SK-N-SH (cell line): ENCODE measurements at regions not wholly inside any gene's neighbourhood (a gene's known extent, or its start where the extent isn't known, plus 50 kb on each side); places are given as distances from the start of the nearest gene placed in this dataset.

ENCODE experiments used
- CTCF ChIA-PET: fragments of 300-600, 350-600 bp; formaldehyde crosslinking; extraction: SDS; loops from one replicate; lab custom pipeline; 2021; lab: Yijun Ruan, JAX
- POLR2A ChIA-PET: fragments of 350-600 bp; sonication (Branson Sonifier 250); formaldehyde crosslinking; extraction: SDS; loops from one replicate; lab custom pipeline; 2020; ENCODE audit warnings: antibody characterized with exemption, inconsistent platforms; lab: Yijun Ruan, JAX
- DNase-seq: peaks from one replicate; pipeline ENCODE4 v3.0.0; 2012
- H2AFZ ChIP-seq: fragments of 200-600 bp; sonication (generic); 2 replicates; pipeline ENCODE4 v1.8.1; 2016; ENCODE audit warnings: antibody characterized with exemption, mild to moderate bottlenecking, low read depth
- H3F3A ChIP-seq: fragments of 200-600 bp; sonication (generic); replicated peaks from 2 replicates; pipeline ENCODE3; 2016; ENCODE audit warnings: antibody characterized with exemption, mild to moderate bottlenecking; ENCODE audit not compliant: insufficient read depth
- H3K27ac ChIP-seq, 2 experiments: fragments of 200-500 bp in 1 of 2; fragments of 200-600 bp in 1 of 2; sonication (Bioruptor generic) in 1 of 2; sonication (generic), shearing (Covaris generic) in 1 of 2; 2 replicates each; pipeline versions ENCODE4 v1.5.1 to v1.6.1; 2014 to 2016; ENCODE audit warnings: low read depth in 2 of 2, inconsistent platforms in 1 of 2, low read length in 1 of 2, mild to moderate bottlenecking in 1 of 2, mixed read lengths in 1 of 2
- H3K27me3 ChIP-seq: fragments of 200-600 bp; sonication (generic), shearing (Covaris generic); 2 replicates; pipeline ENCODE4 v1.6.1; 2016; ENCODE audit warnings: mixed run types; ENCODE audit not compliant: insufficient read depth
- H3K36me3 ChIP-seq, 2 experiments: fragments of 200-500 bp in 1 of 2; fragments of 200-600 bp in 1 of 2; sonication (Bioruptor generic) in 1 of 2; sonication (generic) in 1 of 2; replicated peaks in 1 of 2; 2 replicates each; pipeline versions ENCODE3 to v1.5.1; 2014 to 2016; ENCODE audit warnings: low read length in 1 of 2, mild to moderate bottlenecking in 1 of 2; ENCODE audit not compliant: insufficient read depth in 2 of 2, control insufficient read depth in 1 of 2
- H3K4me1 ChIP-seq, 2 experiments: fragments of 200-500 bp in 1 of 2; fragments of 200-600 bp in 1 of 2; sonication (Bioruptor generic) in 1 of 2; sonication (generic), shearing (Covaris generic) in 1 of 2; 2 replicates each; pipeline versions ENCODE4 v1.5.1 to v1.6.1; 2014 to 2016; ENCODE audit warnings: low read depth in 1 of 2, low read length in 1 of 2, mixed run types in 1 of 2; ENCODE audit not compliant: insufficient read depth in 2 of 2, control insufficient read depth in 1 of 2
- H3K4me2 ChIP-seq: fragments of 200-600 bp; sonication (generic), shearing (Covaris generic); 2 replicates; pipeline ENCODE4 v1.6.1; 2017; ENCODE audit warnings: mixed run types
- H3K4me3 ChIP-seq, 2 experiments: fragments of 200-500 bp in 1 of 2; fragments of 200-600 bp in 1 of 2; sonication (Bioruptor generic) in 1 of 2; sonication (generic), shearing (Covaris generic) in 1 of 2; 2 replicates each; pipeline versions ENCODE4 v1.5.1 to v1.8.1; 2014 to 2016; ENCODE audit warnings: low read depth in 2 of 2, inconsistent platforms in 1 of 2, low read length in 1 of 2, mild to moderate bottlenecking in 1 of 2, mixed read lengths in 1 of 2, moderate library complexity in 1 of 2
- H3K79me2 ChIP-seq: fragments of 200-600 bp; sonication (generic); 2 replicates; pipeline ENCODE4 v1.8.1; 2017; ENCODE audit warnings: mild to moderate bottlenecking; ENCODE audit not compliant: insufficient read depth
- H3K9ac ChIP-seq: fragments of 200-600 bp; sonication (generic); 2 replicates; pipeline ENCODE4 v1.6.1; 2017; ENCODE audit warnings: mixed run types
- H3K9me2 ChIP-seq: fragments of 200-600 bp; sonication (generic); 2 replicates; pipeline ENCODE4 v1.6.1; 2017; ENCODE audit warnings: mixed run types
- H3K9me3 ChIP-seq: fragments of 200-600 bp; sonication (generic); 2 replicates; pipeline ENCODE4 v1.6.1; 2017; ENCODE audit warnings: mixed run types, mild to moderate bottlenecking, moderate library complexity
- H4K20me1 ChIP-seq: fragments of 200-600 bp; sonication (generic); 2 replicates; pipeline ENCODE4 v1.6.1; 2017; ENCODE audit warnings: mild to moderate bottlenecking, mixed run types; ENCODE audit not compliant: insufficient read depth
- CHD2 ChIP-seq: fragments of 150-350 bp; IDR thresholded peaks from 2 replicates; pipeline ENCODE4 v1.6.1; 2018; ENCODE audit warnings: low read length; ENCODE audit not compliant: partially characterized antibody
- ELF1 ChIP-seq: IDR thresholded peaks from 2 replicates; pipeline ENCODE4 v1.4.0; 2012
- EP300 ChIP-seq, 2 experiments: IDR thresholded peaks; 2 replicates each; pipeline versions ENCODE4 v1.4.0 to v1.6.1; 2012; ENCODE audit warnings: borderline replicate concordance in 1 of 2, low read depth in 1 of 2, low read length in 1 of 2
- EZH2phosphoT487 ChIP-seq: fragments of 200-600 bp; sonication (generic); IDR thresholded peaks from 2 replicates; pipeline ENCODE4 v1.6.1; 2017; ENCODE audit warnings: low read depth, mixed run types, mild to moderate bottlenecking, antibody characterized with exemption, moderate library complexity, borderline replicate concordance
- FOXJ3 ChIP-seq: sonication (generic); formaldehyde crosslinking; IDR thresholded peaks from 2 replicates; pipeline ENCODE4 v1.5.1; 2020; ENCODE audit warnings: mild to moderate bottlenecking, missing genetic modification reagents
- FOXM1 ChIP-seq: IDR thresholded peaks from 2 replicates; pipeline ENCODE4 v1.4.0; 2012; ENCODE audit warnings: low read depth, mild to moderate bottlenecking
- GABPA ChIP-seq: IDR thresholded peaks from 2 replicates; pipeline ENCODE4 v1.4.0; 2012; ENCODE audit warnings: low read depth, mild to moderate bottlenecking
- JUND ChIP-seq: IDR thresholded peaks from 2 replicates; pipeline ENCODE4 v1.4.0; 2012
- MEF2A ChIP-seq: IDR thresholded peaks from 2 replicates; pipeline ENCODE4 v1.4.0; 2012; ENCODE audit warnings: low read depth, borderline replicate concordance
- MXI1 ChIP-seq: IDR thresholded peaks from 2 replicates; pipeline ENCODE4 v1.6.1; 2012; ENCODE audit warnings: mild to moderate bottlenecking, low read depth, low read length, improper control_type of control experiment
- NRF1 ChIP-seq: IDR thresholded peaks from 2 replicates; pipeline ENCODE4 v1.6.1; 2012; ENCODE audit warnings: low read depth, mild to moderate bottlenecking, low read length
- RAD21 ChIP-seq: IDR thresholded peaks from 2 replicates; pipeline ENCODE4 v1.6.1; 2012; ENCODE audit warnings: mild to moderate bottlenecking, low read length
- SIN3A ChIP-seq: IDR thresholded peaks from 2 replicates; pipeline ENCODE4 v1.6.1; 2012; ENCODE audit warnings: low read depth, mild to moderate bottlenecking, low read length, moderate library complexity, borderline replicate concordance
- TCF12 ChIP-seq: IDR thresholded peaks from 2 replicates; pipeline ENCODE4 v1.4.0; 2012
- WGBS: methylation state at CpG from one replicate; pipeline ENCODE4 v1.1.6; 2017; ENCODE audit warnings: low lambda C conversion rate; 5-methylcytosine and 5-hydroxymethylcytosine counted together
- TF ChIP-seq, protein P1 (sequence below): IDR thresholded peaks from 2 replicates; pipeline ENCODE4 v1.6.1; 2012; ENCODE audit warnings: mild to moderate bottlenecking, low read depth, low read length, moderate library complexity
- TF ChIP-seq, protein P2 (sequence below): fragments of 150-350 bp; IDR thresholded peaks from 2 replicates; pipeline ENCODE4 v1.6.1; 2016; ENCODE audit warnings: mild to moderate bottlenecking, low read depth, low read length
- TF ChIP-seq, protein P3 (sequence below): IDR thresholded peaks from 2 replicates; pipeline ENCODE4 v1.4.0; 2012; ENCODE audit warnings: low read depth, borderline replicate concordance

DNA sequence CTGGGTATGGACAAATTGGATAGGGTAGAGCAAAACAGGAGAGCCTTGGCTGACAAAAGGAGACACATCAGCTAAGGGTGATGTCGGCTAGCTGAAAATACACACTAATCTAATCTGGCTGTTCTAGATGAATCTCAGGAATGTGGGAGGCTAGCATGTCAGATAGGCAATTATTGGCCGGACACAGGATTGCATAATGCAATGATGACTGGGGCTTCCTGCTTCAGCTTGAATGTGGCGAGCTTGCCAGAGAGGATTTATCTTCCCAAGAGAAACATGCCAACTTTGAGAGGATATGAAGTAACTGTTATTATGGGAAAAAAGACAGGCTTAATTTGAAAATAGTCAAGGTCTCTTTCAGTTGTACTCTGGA is 102.4 kb downstream of the TRIB2 start (continued):
- TF ChIP-seq, protein P1, sequence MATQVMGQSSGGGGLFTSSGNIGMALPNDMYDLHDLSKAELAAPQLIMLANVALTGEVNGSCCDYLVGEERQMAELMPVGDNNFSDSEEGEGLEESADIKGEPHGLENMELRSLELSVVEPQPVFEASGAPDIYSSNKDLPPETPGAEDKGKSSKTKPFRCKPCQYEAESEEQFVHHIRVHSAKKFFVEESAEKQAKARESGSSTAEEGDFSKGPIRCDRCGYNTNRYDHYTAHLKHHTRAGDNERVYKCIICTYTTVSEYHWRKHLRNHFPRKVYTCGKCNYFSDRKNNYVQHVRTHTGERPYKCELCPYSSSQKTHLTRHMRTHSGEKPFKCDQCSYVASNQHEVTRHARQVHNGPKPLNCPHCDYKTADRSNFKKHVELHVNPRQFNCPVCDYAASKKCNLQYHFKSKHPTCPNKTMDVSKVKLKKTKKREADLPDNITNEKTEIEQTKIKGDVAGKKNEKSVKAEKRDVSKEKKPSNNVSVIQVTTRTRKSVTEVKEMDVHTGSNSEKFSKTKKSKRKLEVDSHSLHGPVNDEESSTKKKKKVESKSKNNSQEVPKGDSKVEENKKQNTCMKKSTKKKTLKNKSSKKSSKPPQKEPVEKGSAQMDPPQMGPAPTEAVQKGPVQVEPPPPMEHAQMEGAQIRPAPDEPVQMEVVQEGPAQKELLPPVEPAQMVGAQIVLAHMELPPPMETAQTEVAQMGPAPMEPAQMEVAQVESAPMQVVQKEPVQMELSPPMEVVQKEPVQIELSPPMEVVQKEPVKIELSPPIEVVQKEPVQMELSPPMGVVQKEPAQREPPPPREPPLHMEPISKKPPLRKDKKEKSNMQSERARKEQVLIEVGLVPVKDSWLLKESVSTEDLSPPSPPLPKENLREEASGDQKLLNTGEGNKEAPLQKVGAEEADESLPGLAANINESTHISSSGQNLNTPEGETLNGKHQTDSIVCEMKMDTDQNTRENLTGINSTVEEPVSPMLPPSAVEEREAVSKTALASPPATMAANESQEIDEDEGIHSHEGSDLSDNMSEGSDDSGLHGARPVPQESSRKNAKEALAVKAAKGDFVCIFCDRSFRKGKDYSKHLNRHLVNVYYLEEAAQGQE = peak; percentile 56; the same call in 1 of the 2 replicates
- no peak; the same call in 1 of the 2 replicates for TF ChIP-seq RAD21
- TF ChIP-seq MXI1 = no peak
- TF ChIP-seq TCF12 = peak; percentile 94
- peak; percentile 78; the same call in 1 of the 2 replicates for TF ChIP-seq MEF2A
- no peak for TF ChIP-seq EZH2phosphoT487
- TF ChIP-seq GABPA = no peak
- TF ChIP-seq FOXJ3 (CRISPR knock-in tag) = no peak
- no peak for TF ChIP-seq NRF1
- TF ChIP-seq SIN3A = peak; percentile 72; the same call in 1 of the 2 replicates
- TF ChIP-seq JUND = peak; percentile 87
- TF ChIP-seq, protein P2, sequence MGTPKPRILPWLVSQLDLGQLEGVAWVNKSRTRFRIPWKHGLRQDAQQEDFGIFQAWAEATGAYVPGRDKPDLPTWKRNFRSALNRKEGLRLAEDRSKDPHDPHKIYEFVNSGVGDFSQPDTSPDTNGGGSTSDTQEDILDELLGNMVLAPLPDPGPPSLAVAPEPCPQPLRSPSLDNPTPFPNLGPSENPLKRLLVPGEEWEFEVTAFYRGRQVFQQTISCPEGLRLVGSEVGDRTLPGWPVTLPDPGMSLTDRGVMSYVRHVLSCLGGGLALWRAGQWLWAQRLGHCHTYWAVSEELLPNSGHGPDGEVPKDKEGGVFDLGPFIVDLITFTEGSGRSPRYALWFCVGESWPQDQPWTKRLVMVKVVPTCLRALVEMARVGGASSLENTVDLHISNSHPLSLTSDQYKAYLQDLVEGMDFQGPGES = no peak
- TF ChIP-seq FOXM1 = peak; percentile 92

DNA sequence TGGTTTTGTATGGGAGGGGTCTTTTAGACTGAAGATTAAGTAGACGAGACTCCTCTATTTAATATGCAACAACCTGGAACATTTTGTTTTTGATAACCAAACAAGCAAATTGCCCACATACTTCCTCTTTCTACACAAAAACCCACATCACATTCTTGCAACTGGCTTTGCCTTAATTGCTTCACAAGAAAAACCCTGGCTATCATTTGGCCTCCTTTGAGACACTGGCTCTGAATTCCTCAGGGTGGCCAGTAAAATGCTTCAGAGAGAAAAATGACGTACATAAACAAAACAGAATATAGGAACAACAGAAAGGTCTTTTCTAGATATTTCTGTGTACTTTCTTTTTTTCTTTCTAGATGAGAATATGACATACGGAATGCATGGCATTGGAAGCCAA is 103.0 kb downstream of the TRIB2 start:
- no peaks in the 10 kb centered on the region for H3K9me3 ChIP-seq
- peak overlapping the region; percentile 51; the same call in 1 of the 2 replicates for H3K4me2 ChIP-seq
- H3K36me3 ChIP-seq = no peaks in the 10 kb centered on the region
- peaks cover 7 to 29% of the 10 kb centered on the region in 2 experiments for H3K4me1 ChIP-seq
- peak overlapping the region; percentile 60 for H3K9ac ChIP-seq
- H3K4me3 ChIP-seq = no peak overlapping the region
- H3K79me2 ChIP-seq = no peaks in the 10 kb centered on the region
- DNase-seq = no peak
- 74% methylated on average over 3 of the region's 3 CpGs for WGBS
- no peaks in the 10 kb centered on the region for H4K20me1 ChIP-seq
- POLR2A ChIA-PET = no interaction called here
- H3F3A ChIP-seq = peaks cover 17% of the 10 kb centered on the region
- H3K27me3 ChIP-seq = no peaks in the 10 kb centered on the region
- peak overlapping the region; percentile 4 to 96; a peak in 3 of 4 replicates for H3K27ac ChIP-seq
- TF ChIP-seq FOXM1 = no peak
- no peak for TF ChIP-seq MXI1
- no peak for TF ChIP-seq EP300 (IDR thresholded peaks at IDR 0.05; ENCODE audit: borderline replicate concordance in 1 of 2, low read depth in 1 of 2, low read length in 1 of 2)
- no peak for TF ChIP-seq JUND
- no peak for TF ChIP-seq ELF1
- TF ChIP-seq, protein P2 = no peak
- TF ChIP-seq CHD2 = no peak
- TF ChIP-seq, protein P3, sequence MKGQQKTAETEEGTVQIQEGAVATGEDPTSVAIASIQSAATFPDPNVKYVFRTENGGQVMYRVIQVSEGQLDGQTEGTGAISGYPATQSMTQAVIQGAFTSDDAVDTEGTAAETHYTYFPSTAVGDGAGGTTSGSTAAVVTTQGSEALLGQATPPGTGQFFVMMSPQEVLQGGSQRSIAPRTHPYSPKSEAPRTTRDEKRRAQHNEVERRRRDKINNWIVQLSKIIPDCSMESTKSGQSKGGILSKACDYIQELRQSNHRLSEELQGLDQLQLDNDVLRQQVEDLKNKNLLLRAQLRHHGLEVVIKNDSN = no peak
- CTCF ChIA-PET = interaction anchor here (0.8 kb wide), 1 partner anchor 16 kb away, joined by 3 read pairs; no protein-coding TSS in a partner anchor
- H3K9me2 ChIP-seq = no peaks in the 10 kb centered on the region
- H2AFZ ChIP-seq = peak overlapping the region; percentile 35
